Breast epithelium (tissue), 3 donors: ENCODE measurements at regions not wholly inside any gene's neighbourhood (a gene's known extent, or its start where the extent isn't known, plus 50 kb on each side); places are given as distances from the start of the nearest gene placed in this dataset.

ENCODE experiments used
- CTCF ChIP-seq, 3 donors: fragments of 450-650 bp; IDR thresholded peaks; one replicate each; pipeline ENCODE4 v1.5.1; 2016 to 2017; ENCODE audit warnings: antibody characterized with exemption in 3 of 3, mild to moderate bottlenecking in 3 of 3, moderate library complexity in 3 of 3
- POLR2A ChIP-seq: fragments of 450-650 bp; IDR thresholded peaks from one replicate; pipeline ENCODE4 v1.6.1; 2016; ENCODE audit warnings: antibody characterized with exemption, mild to moderate bottlenecking, moderate library complexity
- POLR2AphosphoS5 ChIP-seq, 3 donors: sonication (generic); formaldehyde crosslinking; IDR thresholded peaks; one replicate each; pipeline ENCODE4 v1.6.1; 2017; ENCODE audit warnings: antibody characterized with exemption in 3 of 3

DNA sequence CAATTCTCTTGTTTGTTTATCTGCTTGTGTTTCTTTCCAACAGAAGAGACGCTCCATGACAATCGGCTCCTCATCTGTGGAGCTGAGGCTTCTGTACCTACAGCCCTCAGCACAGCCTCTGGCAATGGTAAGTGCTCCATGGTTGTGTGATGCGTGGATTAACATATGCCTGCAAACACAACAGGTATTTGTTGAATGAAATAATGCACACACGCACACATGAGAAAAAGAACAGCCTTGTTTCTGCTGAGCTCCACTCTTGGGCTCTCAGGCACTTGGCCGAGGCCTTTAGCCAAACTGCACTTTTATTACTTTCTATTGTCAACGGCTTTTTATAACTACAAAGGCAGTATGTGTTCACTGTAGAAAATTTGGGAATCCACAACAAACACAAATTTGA, 120.4 kb upstream of the TMCC3 start:
- TF ChIP-seq CTCF (IDR thresholded peaks at IDR 0.05) (no peak), POLR2A (no peak), POLR2AphosphoS5 (IDR thresholded peaks at IDR 0.05) (no peak)
